GM12878 (cell line): ENCODE measurements at regions not wholly inside any gene's neighbourhood (a gene's known extent, or its start where the extent isn't known, plus 50 kb on each side); places are given as distances from the start of the nearest gene placed in this dataset.

ENCODE experiments used
- ATAC-seq: fragments of 200-7000 bp; cut with Tn5 transposase; 3 replicates; pipeline ENCODE4 v1.9.1; 2020; ENCODE audit warnings: mild to moderate bottlenecking, moderate library complexity
- BruUV-seq: library from RNA; stranded (reverse); fragments of 400-500 nt; replicated peaks from 2 replicates; lab custom pipeline; 2021; lab: Mats Ljungman, UMichigan
- CTCF ChIA-PET: fragments of 300-600 bp; sonication (Branson Sonifier 250); formaldehyde crosslinking; extraction: SDS; loops from one replicate; lab custom pipeline; 2021; ENCODE audit warnings: inconsistent platforms; lab: Yijun Ruan, JAX
- POLR2A ChIA-PET: fragments of 350-600 bp; formaldehyde crosslinking; extraction: SDS; loops from one replicate; lab custom pipeline; 2021; ENCODE audit warnings: inconsistent platforms; lab: Charles Lee
- RAD21 ChIA-PET: fragments of 300-600 bp; sonication (Branson Sonifier 250); formaldehyde crosslinking; loops from one replicate; lab custom pipeline; 2023; ENCODE audit warnings: antibody characterized with exemption; ENCODE audit not compliant: unreplicated experiment; lab: Charles Lee
- SMC1A ChIA-PET: fragments of 300-600 bp; sonication (Branson Sonifier 250); formaldehyde crosslinking; loops from one replicate; lab custom pipeline; 2023; ENCODE audit not compliant: unreplicated experiment, uncharacterized antibody; lab: Charles Lee
- DNase-seq: peaks from one replicate; pipeline ENCODE4 v3.0.0-alpha.2; 2011; ENCODE audit warnings: low read depth, low spot score
- FAIRE-seq: peaks from 3 replicates; lab custom pipeline; 2011; peaks lifted over from hg19 to GRCh38; lab: Jason Lieb, UNC
- H2AFZ ChIP-seq: 2 replicates; pipeline ENCODE4 v1.6.0; 2011; ENCODE audit warnings: low read depth, low read length, control low read depth; ENCODE audit not compliant: control insufficient read depth
- H3K27ac ChIP-seq: 2 replicates; pipeline ENCODE4 v1.5.1; 2011; ENCODE audit warnings: control low read depth; ENCODE audit not compliant: control insufficient read depth, insufficient read depth
- H3K27me3 ChIP-seq, 2 experiments: replicated peaks in 1 of 2; 2 replicates each; pipeline versions ENCODE4 v1.6.0 to v1.6.1; 2011; ENCODE audit warnings: low read length in 1 of 2; ENCODE audit not compliant: control insufficient read depth in 2 of 2, insufficient read depth in 2 of 2
- H3K36me3 ChIP-seq, 2 experiments: 2 replicates each; pipeline ENCODE4 v1.5.1; 2011; ENCODE audit warnings: low read length in 1 of 2; ENCODE audit not compliant: control insufficient read depth in 2 of 2, insufficient read depth in 2 of 2
- H3K4me1 ChIP-seq: 2 replicates; pipeline ENCODE4 v1.6.1; 2011; ENCODE audit warnings: mild to moderate bottlenecking, low read length, moderate library complexity, mixed read lengths; ENCODE audit not compliant: control insufficient read depth, insufficient read depth
- H3K4me2 ChIP-seq: 2 replicates; pipeline ENCODE4 v1.6.0; 2011; ENCODE audit warnings: control low read depth; ENCODE audit not compliant: control insufficient read depth, insufficient read depth
- H3K4me3 ChIP-seq: fragments of 200-600 bp; sonication (generic); 2 replicates; pipeline ENCODE4 v1.5.1; 2016
- H3K79me2 ChIP-seq: 2 replicates; pipeline ENCODE4 v1.6.0; 2011; ENCODE audit warnings: low read length; ENCODE audit not compliant: control insufficient read depth, insufficient read depth
- H3K9ac ChIP-seq: 2 replicates; pipeline ENCODE4 v1.8.0; 2011; ENCODE audit warnings: low read length, control low read depth, mixed read lengths; ENCODE audit not compliant: control insufficient read depth, insufficient read depth
- H3K9me3 ChIP-seq: replicated peaks from 3 replicates; pipeline ENCODE4 v1.5.1; 2011; ENCODE audit warnings: mild to moderate bottlenecking, low read length; ENCODE audit not compliant: control insufficient read depth, insufficient read depth
- H4K20me1 ChIP-seq: 2 replicates; pipeline ENCODE4 v1.6.0; 2011; ENCODE audit not compliant: control insufficient read depth, insufficient read depth
- CHD2 ChIP-seq: IDR thresholded peaks from 2 replicates; pipeline ENCODE4 v1.6.1; 2011; ENCODE audit warnings: low read depth, low read length, improper control_type of control experiment, borderline replicate concordance
- CREB1 ChIP-seq: IDR thresholded peaks from 2 replicates; pipeline ENCODE4 v1.6.1; 2012; ENCODE audit warnings: low read depth, mild to moderate bottlenecking, inconsistent platforms
- CREM ChIP-seq: IDR thresholded peaks from 2 replicates; pipeline ENCODE4 v1.6.1; 2014; ENCODE audit warnings: antibody characterized with exemption, low read depth
- E2F8 ChIP-seq: fragments of 450-650 bp; IDR thresholded peaks from 2 replicates; pipeline ENCODE4 v1.6.1; 2018; ENCODE audit warnings: mild to moderate bottlenecking, low read depth, moderate library complexity; ENCODE audit not compliant: partially characterized antibody
- ETV6 ChIP-seq, 2 experiments: fragments of 450-650 bp in 1 of 2; IDR thresholded peaks in 1 of 2; conservative IDR thresholded peaks in 1 of 2; 2 replicates each; pipeline ENCODE4 v1.6.1; 2014; ENCODE audit warnings: antibody characterized with exemption in 1 of 2, borderline replicate concordance in 1 of 2, low read depth in 1 of 2, mild to moderate bottlenecking in 1 of 2, moderate library complexity in 1 of 2
- IKZF2 ChIP-seq, 2 experiments: fragments of 450-650 bp; IDR thresholded peaks; 2 replicates each; pipeline ENCODE4 v1.6.1; 2017; ENCODE audit warnings: mild to moderate bottlenecking in 2 of 2, moderate library complexity in 2 of 2
- LARP7 ChIP-seq: fragments of 450-650 bp; IDR thresholded peaks from 2 replicates; pipeline ENCODE4 v1.6.1; 2017; ENCODE audit warnings: mild to moderate bottlenecking
- NFXL1 ChIP-seq: fragments of 450-650 bp; IDR thresholded peaks from 2 replicates; pipeline ENCODE4 v1.6.1; 2017; ENCODE audit warnings: antibody characterized with exemption, mild to moderate bottlenecking, borderline replicate concordance
- RCOR1 ChIP-seq: conservative IDR thresholded peaks from 2 replicates; pipeline ENCODE4 v1.6.1; 2012; ENCODE audit warnings: low read depth, low read length, improper control_type of control experiment
- RUNX3 ChIP-seq: IDR thresholded peaks from 2 replicates; pipeline ENCODE4 v1.6.1; 2012; ENCODE audit warnings: low read length, inconsistent platforms
- ZNF207 ChIP-seq: fragments of 450-650 bp; IDR thresholded peaks from 2 replicates; pipeline ENCODE4 v1.6.1; 2014; ENCODE audit warnings: antibody characterized with exemption, mild to moderate bottlenecking, borderline replicate concordance
- WGBS: methylation state at CpG from one replicate; pipeline ENCODE4 v1.1.6; 2016; ENCODE audit warnings: low lambda C conversion rate; ENCODE audit not compliant: insufficient replicate concordance, insufficient coverage; ENCODE audit errors: missing lambda C conversion rate; 5-methylcytosine and 5-hydroxymethylcytosine counted together
- in situ Hi-C: fragments of 300-500 bp; cut with MboI; formaldehyde crosslinking; loops from 9 replicates; pipeline ENCODE4 v1.14.3; 2018; ENCODE audit warnings: mixed read lengths
- intact Hi-C: fragments of 100-400 bp; cut with micrococcal nuclease; formaldehyde crosslinking; loops from one replicate; pipeline ENCODE4 v1.14.2; 2022; ENCODE audit not compliant: unreplicated experiment

GRCh38 chr19:34310494-34310981 lies 54.5 kb upstream of the GPI start (continued):
- TF ChIP-seq LARP7: no peak
- TF ChIP-seq NFXL1: no peak
- TF ChIP-seq RUNX3: no peak
- no peak for TF ChIP-seq ZNF207

GRCh38 chr19:34313188-34313587 lies 51.8 kb upstream of the GPI start:
- in situ Hi-C loops (no loop called here), intact Hi-C loops (no loop called here)
- no peaks in the 10 kb centered on the region for H3K9me3 ChIP-seq
- ChIA-PET RAD21 (no interaction called here), POLR2A (no interaction called here), CTCF (interaction anchor here (0.6 kb wide), 1 partner anchor 58 kb away, joined by 3 read pairs; no protein-coding TSS in a partner anchor), SMC1A (no interaction called here)
- H3K27ac ChIP-seq: no peak overlapping the region
- H2AFZ ChIP-seq: no peak overlapping the region
- H3K27me3 ChIP-seq: no peaks in the 10 kb centered on the region
- no peaks in the 10 kb centered on the region; a peak in 1 of 4 replicates for H3K36me3 ChIP-seq
- no peak for ATAC-seq
- WGBS: 96% methylated on average over 6 of the region's 6 CpGs
- DNase-seq: no peak
- H3K4me1 ChIP-seq: peaks cover 26% of the 10 kb centered on the region
- H3K4me2 ChIP-seq: no peak overlapping the region
- H4K20me1 ChIP-seq: no peaks in the 10 kb centered on the region
- no peak overlapping the region for H3K9ac ChIP-seq
- FAIRE-seq: no peak
- BruUV-seq: no TSS peak
- TF ChIP-seq IKZF2 (IDR thresholded peaks at IDR 0.05): no peak
- TF ChIP-seq CHD2: no peak
- no peak for TF ChIP-seq RCOR1
- no peak for TF ChIP-seq NFXL1
- TF ChIP-seq CREB1: no peak
- no peak for TF ChIP-seq CREM
- TF ChIP-seq E2F8: no peak
- 0 out of 4 replicates have a peak, but pooled peaks of 1 of the 2 experiments have one; percentile 16 for TF ChIP-seq ETV6 (conservative IDR thresholded peaks at IDR 0.05 in 1 of 2, IDR thresholded peaks at IDR 0.05 in 1 of 2; ENCODE audit: borderline replicate concordance in 1 of 2, low read depth in 1 of 2)
- no peaks in the 10 kb centered on the region; the same call in 1 of the 2 replicates for H3K79me2 ChIP-seq
- H3K4me3 ChIP-seq: no peak overlapping the region
